ENCODE measurements at regions not wholly inside any gene's neighbourhood (a gene's known extent, or its start where the extent isn't known, plus 50 kb on each side); places are given as distances from the start of the nearest gene placed in this dataset.

DNA sequence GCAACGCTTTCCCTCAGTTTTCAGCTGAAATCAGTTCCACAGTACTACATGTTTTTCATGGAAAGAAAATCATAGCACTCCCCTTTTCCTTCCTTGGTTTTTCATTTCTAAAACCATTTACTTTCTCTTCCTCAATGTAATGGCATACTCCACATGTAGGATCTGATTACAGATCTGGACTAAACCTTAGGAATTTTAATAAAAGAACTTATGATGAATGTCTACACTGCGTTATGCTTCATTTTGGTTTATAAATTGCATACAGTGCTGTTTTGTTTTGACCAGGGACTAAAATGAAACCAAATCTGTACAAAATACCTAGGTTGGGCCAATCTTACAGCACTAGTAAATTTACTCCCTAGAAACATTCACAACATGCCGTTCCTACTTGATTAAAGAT is 589.9 kb downstream of the TBC1D4 start:
- in situ Hi-C loops (cut with HindIII; ENCODE audit: low sequenced_read_pairs), result no loop called here

DNA sequence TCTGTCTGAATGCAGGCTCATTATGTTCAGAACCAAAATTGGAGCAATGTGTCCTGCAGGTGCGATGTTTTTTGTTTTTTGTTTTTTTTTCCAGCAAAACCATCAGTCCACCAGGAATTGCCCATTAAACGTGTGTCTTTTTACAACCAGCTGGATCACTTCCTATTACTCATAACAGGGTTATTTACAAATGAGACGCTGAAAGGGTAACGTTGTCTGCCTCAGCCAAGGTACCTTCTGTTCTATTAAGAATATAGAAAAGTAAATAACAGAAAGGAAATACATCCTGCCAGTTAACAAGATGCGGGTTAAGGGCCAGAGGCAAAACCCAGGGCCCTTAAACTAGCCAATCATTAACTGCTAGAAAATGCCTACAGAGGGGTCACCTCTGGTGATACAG is 590.4 kb downstream of the TBC1D4 start:
- in situ Hi-C loops (cut with HindIII; ENCODE audit: low sequenced_read_pairs), result no loop called here

DNA sequence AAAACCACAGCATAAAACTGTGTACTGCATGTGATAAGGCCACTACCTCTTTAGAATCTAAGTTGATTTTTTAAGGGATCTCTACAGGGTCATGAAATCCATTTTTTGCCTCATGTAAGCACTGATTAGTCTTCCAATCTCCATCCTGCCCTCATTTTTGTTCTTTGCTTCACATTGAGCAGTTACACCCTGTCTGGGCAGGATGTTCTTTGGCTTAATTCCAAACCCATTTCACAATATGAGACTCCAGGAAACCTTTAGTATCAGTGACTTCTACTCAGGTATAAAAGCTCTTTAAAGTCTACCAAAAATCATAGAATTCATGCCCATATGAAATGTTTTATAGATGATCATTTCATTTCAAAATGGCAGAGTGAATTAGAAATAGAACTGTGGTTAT is 592.6 kb downstream of the TBC1D4 start:
- in situ Hi-C loops (cut with HindIII; ENCODE audit: low sequenced_read_pairs), result no loop called here

DNA sequence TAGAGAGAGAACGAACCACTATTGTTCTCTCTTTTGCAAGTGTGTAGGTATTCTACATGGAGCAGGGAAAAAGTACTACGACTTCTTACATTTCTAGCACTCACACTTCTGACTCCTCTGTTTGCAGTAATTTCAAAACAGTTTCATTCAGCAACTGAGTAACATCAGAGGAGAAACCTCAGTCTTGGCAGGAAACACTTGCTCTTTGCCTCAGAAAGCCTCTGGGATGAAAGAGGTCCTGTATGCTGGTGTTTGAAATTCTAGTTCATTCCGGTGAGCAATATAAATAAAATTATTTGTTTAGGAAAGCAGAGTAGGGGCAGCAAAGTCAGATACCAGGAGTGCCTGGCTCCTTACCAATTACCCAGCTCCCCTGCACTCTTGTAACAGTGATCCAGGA is 595.5 kb downstream of the TBC1D4 start:
- in situ Hi-C loops (cut with HindIII; ENCODE audit: low sequenced_read_pairs), result no loop called here

DNA sequence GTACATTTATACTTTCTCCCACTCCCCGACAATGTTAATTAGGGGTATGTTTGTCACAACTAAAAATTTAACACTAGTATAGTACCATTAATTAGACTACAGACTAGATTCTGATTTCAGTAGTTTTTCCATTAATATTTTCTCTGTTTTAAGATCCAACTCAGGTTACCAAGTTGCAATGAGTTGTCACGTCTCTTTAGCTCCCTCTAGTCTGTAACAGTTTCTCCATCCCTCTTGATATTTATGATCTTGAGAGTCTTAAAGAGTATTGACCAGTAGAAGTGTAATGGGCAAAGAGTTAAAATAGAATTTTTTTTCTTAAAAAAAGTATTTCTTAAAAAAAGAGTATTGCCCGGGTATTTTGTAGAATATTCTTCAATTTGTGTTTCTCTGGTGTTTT is 598.1 kb downstream of the TBC1D4 start:
- in situ Hi-C loops (cut with HindIII; ENCODE audit: low sequenced_read_pairs), result no loop called here

DNA sequence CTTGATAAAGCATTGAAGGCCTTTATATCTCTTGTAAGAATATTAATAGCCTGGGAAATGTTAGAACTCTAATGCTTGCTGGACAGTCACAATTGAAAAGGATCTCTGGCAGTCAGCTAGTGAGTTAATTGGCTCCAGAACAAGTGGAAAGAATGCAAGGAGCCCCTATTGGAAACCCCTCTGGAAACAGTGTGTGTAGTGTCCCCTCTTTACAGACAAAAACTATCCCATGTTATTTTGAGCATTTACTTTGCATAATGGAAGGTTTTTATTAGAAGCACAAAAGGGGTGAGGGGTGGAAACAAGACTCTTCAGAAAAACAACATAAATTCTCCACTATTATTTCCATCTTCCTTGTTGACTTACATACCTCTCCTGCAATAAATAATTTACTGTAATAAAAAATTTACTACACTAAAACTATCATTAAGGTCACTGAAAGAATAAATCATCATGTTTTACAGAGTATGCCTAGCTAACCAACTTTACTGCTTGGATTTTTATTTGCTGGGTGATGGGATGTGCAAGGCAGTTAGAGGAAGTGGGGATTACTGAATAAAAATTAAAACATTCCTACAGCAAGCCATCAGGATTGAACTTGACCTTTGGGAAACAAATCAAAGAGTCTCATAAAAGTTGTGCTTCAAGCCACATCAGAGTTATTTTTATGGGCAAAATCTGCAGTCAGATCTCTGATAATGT is 610.4 kb downstream of the TBC1D4 start:
- in situ Hi-C loops (cut with HindIII; ENCODE audit: low sequenced_read_pairs), result no loop called here

DNA sequence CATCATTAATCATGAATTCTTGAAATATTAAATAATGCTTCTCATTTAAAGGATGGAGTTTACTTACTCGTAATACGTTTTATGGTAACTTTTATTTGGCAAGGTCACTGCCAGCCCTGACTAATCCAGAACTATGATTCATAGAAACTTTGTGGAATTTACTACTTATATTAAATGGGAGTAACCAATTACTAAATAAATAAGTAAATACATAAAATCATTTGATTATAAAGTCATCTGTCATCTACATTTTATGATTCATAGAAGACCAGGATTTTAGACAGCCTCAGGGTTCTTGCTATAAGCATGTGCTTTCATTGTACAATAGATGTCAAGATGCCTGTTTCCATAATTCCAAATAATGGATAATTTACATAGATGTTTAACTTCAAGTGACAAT is 611.1 kb downstream of the TBC1D4 start:
- in situ Hi-C loops (cut with HindIII; ENCODE audit: low sequenced_read_pairs), result no loop called here

DNA sequence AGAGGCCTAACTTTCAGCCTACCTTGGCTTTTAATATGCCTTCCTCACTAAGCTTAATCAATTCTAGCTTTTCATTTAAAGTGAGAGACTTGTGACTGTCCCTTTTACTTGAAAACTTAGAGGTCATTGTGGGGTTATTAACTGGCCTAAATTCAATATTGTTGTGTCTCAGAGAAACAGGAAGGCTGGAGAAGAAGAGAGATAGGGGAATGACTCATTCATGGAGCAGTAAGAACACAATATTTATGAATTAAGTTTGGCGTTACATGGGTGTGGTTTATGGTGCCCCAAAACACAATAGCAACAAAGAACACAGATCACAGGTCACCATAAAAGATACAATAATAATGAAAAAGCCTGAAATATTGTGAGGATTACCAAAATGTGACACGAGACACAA is 612.1 kb downstream of the TBC1D4 start:
- in situ Hi-C loops (cut with HindIII; ENCODE audit: low sequenced_read_pairs), result no loop called here

DNA sequence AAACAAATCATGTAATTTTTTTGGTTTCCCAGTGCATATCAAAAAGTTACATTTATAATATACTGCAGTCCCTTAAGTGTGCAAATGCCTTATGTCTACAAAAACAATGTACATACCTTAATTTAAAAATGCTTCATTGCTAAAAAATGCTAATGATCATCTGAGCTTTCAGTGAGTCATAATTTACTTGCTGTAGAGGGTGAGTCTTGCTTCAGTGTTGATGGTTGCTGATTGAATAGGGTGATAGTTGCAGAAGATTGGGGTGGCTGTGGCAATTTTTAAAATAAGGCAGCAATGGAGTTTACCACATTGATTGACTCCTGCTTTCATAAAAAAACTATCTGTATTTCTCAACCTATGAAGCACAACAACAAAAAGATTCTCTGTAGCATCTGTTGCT is 613.9 kb downstream of the TBC1D4 start:
- in situ Hi-C loops (cut with HindIII; ENCODE audit: low sequenced_read_pairs), result no loop called here

DNA sequence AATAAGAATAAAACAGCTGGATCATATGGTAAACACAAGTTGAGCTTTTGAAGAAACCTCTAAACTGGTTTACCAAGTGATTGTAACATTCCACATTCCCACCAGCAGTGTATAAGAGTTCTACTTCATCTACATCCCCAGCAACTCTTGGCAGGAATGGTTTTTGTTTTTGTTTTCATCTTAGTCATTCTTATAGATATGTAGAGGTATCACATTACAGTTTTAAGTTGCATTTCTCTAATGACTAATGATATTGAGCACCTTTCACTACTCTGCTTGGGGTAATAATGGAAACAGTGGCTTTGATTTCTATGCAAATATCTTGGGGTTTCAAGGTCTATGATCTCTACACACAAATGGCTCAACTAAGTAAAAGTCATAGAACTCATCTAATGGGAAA is 614.5 kb downstream of the TBC1D4 start:
- in situ Hi-C loops (cut with HindIII; ENCODE audit: low sequenced_read_pairs), result no loop called here

DNA sequence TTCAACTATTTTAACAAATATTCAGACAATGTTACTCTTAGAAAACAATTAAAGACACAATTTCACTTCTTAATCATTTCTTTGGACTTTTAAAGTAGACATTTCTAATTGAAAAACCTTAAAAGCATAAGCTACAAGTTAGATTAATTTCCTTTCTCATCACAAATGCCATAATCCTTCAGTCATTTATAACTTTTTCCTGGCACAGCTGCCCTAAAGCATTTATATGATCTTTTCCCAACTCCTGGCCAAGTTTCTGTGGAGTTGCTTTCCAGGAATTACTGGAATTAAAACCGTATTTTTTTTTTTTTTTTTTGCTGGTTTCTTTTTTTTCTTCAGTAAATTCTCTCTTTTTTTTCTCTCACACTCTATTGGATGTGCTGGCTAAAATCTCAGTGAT is 615.9 kb downstream of the TBC1D4 start:
- in situ Hi-C loops (cut with HindIII; ENCODE audit: low sequenced_read_pairs), result no loop called here

DNA sequence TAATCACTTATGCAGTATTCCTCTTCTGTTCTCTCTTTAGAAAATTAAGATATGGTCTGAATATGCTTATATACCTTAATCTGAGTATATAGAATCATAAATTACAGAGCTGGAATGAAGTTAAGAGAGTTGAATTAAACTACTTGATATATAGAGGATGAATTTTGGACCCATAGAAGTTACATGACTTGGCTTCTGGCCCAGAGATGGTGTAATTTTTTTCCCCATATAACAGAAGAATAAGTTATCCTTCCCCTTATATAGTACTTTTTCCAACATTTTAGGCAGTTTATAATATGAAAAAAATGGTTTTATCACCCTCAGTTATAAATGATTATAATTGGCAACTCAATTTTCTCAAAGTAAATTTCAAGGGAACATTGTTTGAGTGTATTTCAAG is 616.3 kb downstream of the TBC1D4 start:
- in situ Hi-C loops (cut with HindIII; ENCODE audit: low sequenced_read_pairs), result no loop called here

DNA sequence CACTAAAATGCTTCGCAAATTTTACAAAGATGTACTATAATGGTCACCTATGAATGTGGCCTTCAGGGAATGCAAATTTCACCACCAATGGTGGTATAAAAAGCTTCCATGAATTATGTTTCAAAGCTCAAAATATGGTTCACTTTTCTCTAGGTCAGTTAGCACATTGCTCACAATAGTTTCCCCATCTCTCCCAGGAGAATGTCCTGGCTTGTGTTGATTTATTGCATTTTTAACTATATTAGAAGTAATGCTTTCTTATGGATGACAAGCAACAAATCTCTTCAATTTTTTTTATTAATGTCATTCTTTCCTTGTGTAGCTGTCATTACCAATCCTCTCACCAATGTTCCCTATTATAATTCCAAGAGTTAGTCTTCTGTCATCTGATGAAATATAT is 621.2 kb downstream of the TBC1D4 start:
- in situ Hi-C loops (cut with HindIII; ENCODE audit: low sequenced_read_pairs), result no loop called here

DNA sequence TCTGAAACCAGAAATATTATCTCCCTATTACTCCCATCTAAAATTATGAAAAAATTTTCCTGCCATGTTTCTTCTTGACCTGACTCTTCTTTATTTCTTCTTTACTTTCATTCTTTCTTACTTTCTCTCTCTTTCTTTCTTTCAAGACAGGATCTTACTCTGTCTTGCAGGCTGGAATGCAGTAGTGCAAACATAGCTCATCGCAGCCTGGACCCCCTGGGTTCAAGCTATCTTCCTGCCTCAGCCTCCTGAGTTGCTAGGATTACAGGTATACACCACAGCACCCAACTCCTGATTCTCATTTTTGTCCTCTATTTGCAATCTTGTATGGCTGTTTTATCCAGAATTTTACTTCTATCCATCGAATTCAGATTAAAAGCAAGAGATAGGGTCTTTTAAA is 631.1 kb downstream of the TBC1D4 start:
- in situ Hi-C loops (cut with HindIII; ENCODE audit: low sequenced_read_pairs), result no loop called here

DNA sequence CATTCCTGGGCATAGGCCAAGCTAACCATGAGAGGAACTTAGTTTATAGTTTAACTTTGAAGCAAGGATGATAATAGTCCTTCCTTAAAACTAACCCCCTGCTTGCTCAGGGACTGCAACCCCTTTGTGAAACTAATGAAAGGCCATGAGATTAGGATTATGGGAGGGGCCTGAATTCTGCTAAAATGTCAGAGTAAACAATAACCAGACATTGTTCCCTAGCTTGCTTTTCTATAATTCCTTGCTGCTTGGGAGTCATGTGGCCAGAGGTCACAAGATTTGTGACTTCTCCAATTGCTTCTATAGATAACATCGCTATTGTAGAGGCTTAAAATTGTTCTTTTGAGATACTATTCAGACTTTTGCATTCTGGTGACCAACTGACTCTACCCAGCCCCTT is 634.0 kb downstream of the TBC1D4 start:
- in situ Hi-C loops (cut with HindIII; ENCODE audit: low sequenced_read_pairs), result no loop called here

DNA sequence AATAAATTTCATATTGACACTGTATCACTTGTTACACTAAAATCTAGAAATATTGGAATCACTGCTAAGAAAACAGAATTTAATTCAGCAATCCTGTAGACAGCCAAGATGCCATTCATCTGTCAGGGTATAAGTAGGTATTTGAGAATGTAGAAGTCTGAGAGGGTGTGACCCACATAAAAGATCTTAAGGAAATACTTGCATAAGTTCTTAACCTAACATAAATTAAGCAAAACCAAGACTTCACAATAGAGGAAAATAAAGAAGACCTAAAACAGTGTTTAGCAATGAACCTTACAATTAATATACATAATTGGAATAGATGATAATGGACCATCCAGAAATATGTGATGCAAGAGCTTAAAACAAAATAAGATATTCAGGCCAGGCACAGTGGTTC is 636.2 kb downstream of the TBC1D4 start:
- in situ Hi-C loops (cut with HindIII; ENCODE audit: low sequenced_read_pairs), result no loop called here

DNA sequence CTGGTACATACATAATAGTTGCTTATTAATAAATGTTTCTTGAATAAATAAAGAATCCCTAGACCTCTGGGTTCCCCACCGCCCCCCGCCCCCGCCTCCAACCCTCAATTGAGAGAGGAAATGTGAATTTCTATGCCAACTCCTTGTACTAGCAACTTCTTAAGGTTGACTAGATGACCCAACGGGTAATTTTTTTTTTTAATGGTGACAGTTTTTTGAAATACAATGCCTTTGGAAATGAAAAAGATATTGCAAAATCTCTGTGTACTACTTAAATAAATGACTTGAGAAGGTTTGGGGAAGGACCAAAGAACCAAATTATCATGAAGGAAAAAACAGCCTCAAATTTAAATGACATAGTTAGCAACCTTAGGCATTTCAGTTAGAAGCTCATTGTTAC is 640.3 kb downstream of the TBC1D4 start:
- in situ Hi-C loops (cut with HindIII; ENCODE audit: low sequenced_read_pairs), result no loop called here

DNA sequence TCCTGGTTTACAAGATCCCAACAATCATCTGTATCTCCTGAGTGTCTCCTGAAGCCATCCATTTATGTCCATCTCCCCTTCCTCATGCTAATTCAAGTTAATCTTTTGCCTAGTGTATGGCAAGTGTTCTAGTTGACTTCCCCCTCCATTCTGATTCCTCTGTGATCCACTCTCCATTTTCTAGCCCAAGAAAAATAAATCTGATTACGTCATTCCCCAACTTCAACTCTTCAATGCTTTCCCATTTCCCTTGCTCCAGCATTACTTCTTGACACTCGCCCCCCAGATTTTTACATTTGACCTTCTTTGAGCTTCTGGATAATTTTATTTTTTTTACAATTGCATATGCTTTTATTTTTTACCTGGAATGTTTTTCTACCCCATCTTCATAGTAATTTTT is 640.8 kb downstream of the TBC1D4 start:
- in situ Hi-C loops (cut with HindIII; ENCODE audit: low sequenced_read_pairs), result no loop called here

DNA sequence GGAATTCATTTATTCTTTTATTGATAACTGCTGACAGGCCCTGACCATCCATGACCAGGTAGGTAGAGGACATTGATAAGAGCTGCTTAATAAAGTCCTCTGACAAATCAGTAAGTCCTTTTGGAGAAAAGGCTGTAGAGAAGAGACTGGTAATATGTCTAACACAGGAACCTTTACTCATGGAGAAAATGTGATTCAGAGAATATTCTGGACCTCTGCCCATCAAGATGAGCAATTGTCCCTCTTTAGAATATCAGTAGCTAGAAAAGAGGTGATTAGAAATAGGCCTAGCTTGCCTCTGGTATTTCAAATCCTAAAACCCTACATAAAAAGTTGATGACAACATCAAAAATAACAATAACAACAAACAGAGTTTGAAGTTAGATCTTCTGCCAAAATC is 642.3 kb downstream of the TBC1D4 start:
- in situ Hi-C loops (cut with HindIII; ENCODE audit: low sequenced_read_pairs), result no loop called here

DNA sequence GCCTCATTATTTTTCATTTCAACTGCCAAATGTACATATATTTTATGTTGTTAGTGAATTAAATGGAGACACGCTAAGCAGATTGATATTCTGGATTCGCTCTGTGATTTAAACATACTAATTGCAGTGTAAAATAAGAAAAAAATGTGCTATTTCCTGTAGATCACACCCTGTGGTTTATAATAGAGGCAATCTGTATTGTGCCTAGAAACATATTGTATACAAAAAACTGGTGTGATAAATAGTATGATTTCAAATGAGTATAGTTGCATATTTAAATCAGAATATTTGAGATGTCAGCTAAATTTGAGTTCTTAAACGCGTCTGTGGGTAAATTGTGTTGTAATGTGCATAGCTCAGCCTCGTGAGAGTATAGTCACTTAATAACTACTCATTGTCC is 643.9 kb downstream of the TBC1D4 start:
- in situ Hi-C loops (cut with HindIII; ENCODE audit: low sequenced_read_pairs), result no loop called here

DNA sequence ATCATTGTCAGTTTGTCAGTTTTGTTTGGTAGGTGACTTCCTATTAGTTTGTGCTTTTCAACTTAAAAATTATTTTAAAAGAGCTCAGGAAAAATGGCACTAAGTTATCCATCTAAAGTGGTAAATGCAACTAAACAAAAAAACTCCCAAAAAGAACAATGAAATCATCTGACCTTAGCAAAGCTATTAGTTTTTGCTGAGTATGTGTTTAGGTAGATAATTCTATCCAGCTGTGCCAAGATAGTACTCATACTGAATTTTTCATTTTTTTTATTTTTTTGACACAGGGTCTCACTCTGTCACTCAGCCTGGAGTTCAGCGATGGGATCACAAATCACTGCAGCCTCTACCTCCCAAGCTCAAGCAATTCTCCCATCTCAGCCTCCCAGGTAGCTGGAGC is 645.3 kb downstream of the TBC1D4 start:
- in situ Hi-C loops (cut with HindIII; ENCODE audit: low sequenced_read_pairs), result no loop called here

DNA sequence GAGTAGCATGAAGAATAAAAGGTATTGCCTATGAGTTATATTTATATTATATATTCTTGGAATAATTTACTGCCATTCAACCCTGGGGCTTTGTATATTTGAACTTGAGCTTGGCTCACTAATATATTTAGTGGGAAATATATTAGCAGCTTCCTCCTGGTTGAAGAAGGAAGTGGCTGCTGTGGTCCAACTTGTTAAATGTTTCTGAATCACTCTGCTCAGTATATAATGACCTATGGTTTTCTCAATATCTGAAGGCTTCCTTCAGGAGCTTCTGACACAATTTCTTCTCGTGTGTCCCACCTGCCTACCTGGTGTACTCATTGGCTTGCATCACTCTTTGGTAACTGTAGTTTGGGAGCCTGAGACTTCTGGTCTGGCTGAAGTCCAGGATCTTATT is 646.4 kb downstream of the TBC1D4 start:
- in situ Hi-C loops (cut with HindIII; ENCODE audit: low sequenced_read_pairs), result no loop called here

DNA sequence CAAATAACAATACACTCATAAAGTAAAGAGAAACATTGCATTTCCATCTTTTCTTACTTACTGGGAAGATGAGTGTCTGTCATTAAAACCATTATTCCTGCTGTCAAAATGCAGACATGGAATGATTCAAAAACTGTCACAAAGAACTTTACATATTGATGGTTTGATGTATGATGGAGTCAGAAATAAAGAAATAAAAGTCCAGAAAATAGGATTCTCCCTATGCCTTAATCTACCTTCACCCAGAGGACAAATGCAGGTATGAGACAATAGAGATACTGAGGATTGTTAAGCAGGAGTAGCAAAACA is 656.1 kb downstream of the TBC1D4 start:
- in situ Hi-C loops (cut with HindIII; ENCODE audit: low sequenced_read_pairs), result no loop called here
